A673 (cell line): ENCODE measurements at regions not wholly inside any gene's neighbourhood (a gene's known extent, or its start where the extent isn't known, plus 50 kb on each side); places are given as distances from the start of the nearest gene placed in this dataset.

Experiments
- BruUV-seq: library from RNA; stranded (reverse); fragments of 400-500 nt; replicated peaks from 2 replicates; lab custom pipeline; 2021; lab: Mats Ljungman, UMichigan
- CTCF ChIA-PET: fragments of 300-600 bp; sonication (Branson Sonifier 250); formaldehyde crosslinking; loops from one replicate; lab custom pipeline; 2022; ENCODE audit warnings: antibody characterized with exemption; lab: Charles Lee
- POLR2A ChIA-PET: fragments of 300-600 bp; sonication (Branson Sonifier 250); formaldehyde crosslinking; loops from one replicate; lab custom pipeline; 2022; ENCODE audit warnings: antibody characterized with exemption; ENCODE audit not compliant: low non-redundant PET; lab: Charles Lee
- DNase-seq: peaks from one replicate; pipeline ENCODE4 v3.0.0-alpha.2; 2015; ENCODE audit warnings: low spot score
- H3K27ac ChIP-seq: fragments of 200-600 bp; sonication (generic); 2 replicates; pipeline ENCODE4 v1.5.1; 2016; ENCODE audit warnings: mixed run types, low read depth, mild to moderate bottlenecking, mixed read lengths, antibody characterized with exemption, low read length; ENCODE audit not compliant: poor library complexity, severe bottlenecking
- H3K27me3 ChIP-seq: fragments of 200-600 bp; sonication (generic); replicated peaks from 2 replicates; pipeline ENCODE4 v1.6.1; 2017; ENCODE audit warnings: mixed run types, low read depth, mild to moderate bottlenecking, mixed read lengths, antibody characterized with exemption, low read length; ENCODE audit not compliant: insufficient read depth, poor library complexity
- H3K36me3 ChIP-seq: fragments of 200-600 bp; sonication (generic); 2 replicates; pipeline ENCODE4 v1.6.1; 2016; ENCODE audit warnings: mixed run types, mild to moderate bottlenecking, mixed read lengths, antibody characterized with exemption, low read length; ENCODE audit not compliant: insufficient read depth, poor library complexity, severe bottlenecking
- H3K4me1 ChIP-seq: fragments of 200-600 bp; sonication (generic); 2 replicates; pipeline ENCODE4 v1.6.1; 2017; ENCODE audit warnings: mixed run types, mild to moderate bottlenecking, mixed read lengths, antibody characterized with exemption, low read length; ENCODE audit not compliant: insufficient read depth, poor library complexity, severe bottlenecking
- H3K4me3 ChIP-seq: fragments of 200-600 bp; sonication (generic); 2 replicates; pipeline ENCODE4 v1.5.1; 2016; ENCODE audit warnings: low read depth, mixed run types, mild to moderate bottlenecking, mixed read lengths, low read length; ENCODE audit not compliant: poor library complexity, severe bottlenecking
- H3K9me3 ChIP-seq: fragments of 200-600 bp; sonication (generic); 2 replicates; pipeline ENCODE4 v1.6.1; 2016; ENCODE audit warnings: mixed run types, low read depth, mild to moderate bottlenecking, mixed read lengths, antibody characterized with exemption, low read length; ENCODE audit not compliant: poor library complexity, severe bottlenecking
- CTCF ChIP-seq: fragments of 300-800, 200-600 bp; sonication (generic); conservative IDR thresholded peaks from 2 replicates; pipeline ENCODE4 v1.5.1; 2017; ENCODE audit warnings: low read depth, mild to moderate bottlenecking, antibody characterized with exemption, low read length, moderate library complexity, mixed read lengths
- EZH2 ChIP-seq: fragments of 200-600 bp; sonication (generic); IDR thresholded peaks from 2 replicates; pipeline ENCODE4 v1.6.1; 2017; ENCODE audit warnings: borderline replicate concordance, low read depth, mild to moderate bottlenecking, mixed read lengths, antibody characterized with exemption, low read length; ENCODE audit not compliant: poor library complexity, severe bottlenecking
- intact Hi-C: fragments of 100-400 bp; cut with micrococcal nuclease; formaldehyde crosslinking; loops from one replicate; pipeline ENCODE4 v1.10.0; 2022; ENCODE audit not compliant: unreplicated experiment

- POLR2A ChIA-PET: interaction anchor here (0.7 kb wide), 1 partner anchor 112 kb away, joined by 10 read pairs; no protein-coding TSS in a partner anchor
- DNase-seq: peak; percentile 12
- Histone ChIP-seq H3K27ac (no peak overlapping the region), H3K9me3 (no peaks in the 10 kb centered on the region), H3K4me1 (no peaks in the 10 kb centered on the region), H3K4me3 (no peak overlapping the region), H3K36me3 (no peaks in the 10 kb centered on the region), H3K27me3 (no peaks in the 10 kb centered on the region)
- CTCF ChIA-PET: no interaction called here
- BruUV-seq: no TSS peak
- peak; percentile 43 for TF ChIP-seq CTCF
- no peak for TF ChIP-seq EZH2
- intact Hi-C loops: no loop called here
These were observed 1232.0 kb downstream of the KCNT2 start for GRCh38 chr1:195376190-195376589.

GRCh38 chr1:195373856-195374255 lies 1234.4 kb downstream of the KCNT2 start:
- H3K27me3 ChIP-seq: no peaks in the 10 kb centered on the region
- no peak for DNase-seq
- intact Hi-C loops: no loop called here
- no peak overlapping the region for H3K4me3 ChIP-seq
- no peaks in the 10 kb centered on the region for H3K9me3 ChIP-seq
- TF ChIP-seq EZH2: no peak
- no peak for TF ChIP-seq CTCF
- BruUV-seq: no TSS peak
- no peaks in the 10 kb centered on the region for H3K4me1 ChIP-seq
- ChIA-PET POLR2A (no interaction called here), CTCF (no interaction called here)
- no peaks in the 10 kb centered on the region for H3K36me3 ChIP-seq
- H3K27ac ChIP-seq: no peak overlapping the region

- no peak for DNase-seq
- Histone ChIP-seq H3K27me3 (no peaks in the 10 kb centered on the region), H3K9me3 (no peaks in the 10 kb centered on the region), H3K4me3 (no peak overlapping the region), H3K4me1 (no peaks in the 10 kb centered on the region), H3K36me3 (no peaks in the 10 kb centered on the region), H3K27ac (no peak overlapping the region)
- ChIA-PET CTCF (no interaction called here), POLR2A (no interaction called here)
- no peak for TF ChIP-seq EZH2
- TF ChIP-seq CTCF: no peak
- intact Hi-C loops: no loop called here
- BruUV-seq: no TSS peak
These were observed 1263.1 kb downstream of the KCNT2 start for GRCh38 chr1:195345149-195345548.
